Activated CD4-positive, alpha-beta T cell treated with anti-CD3 and anti-CD28 coated beads, Interleukin-2, amount 50 U/mL, for 16 hours (primary cell): ENCODE measurements at regions not wholly inside any gene's neighbourhood (a gene's known extent, or its start where the extent isn't known, plus 50 kb on each side); places are given as distances from the start of the nearest gene placed in this dataset.

Experiments used
- DNase-seq: peaks from one replicate; pipeline ENCODE4 v3.0.0-alpha.2; 2020

- DNase-seq, result no peak
Measured at GRCh38 chr2:76314271-76315020, 603.7 kb upstream of the GCFC2 start.

- DNase-seq, result no peak
Measured at GRCh38 chr2:76312236-76312635, 601.5 kb upstream of the GCFC2 start.

DNA sequence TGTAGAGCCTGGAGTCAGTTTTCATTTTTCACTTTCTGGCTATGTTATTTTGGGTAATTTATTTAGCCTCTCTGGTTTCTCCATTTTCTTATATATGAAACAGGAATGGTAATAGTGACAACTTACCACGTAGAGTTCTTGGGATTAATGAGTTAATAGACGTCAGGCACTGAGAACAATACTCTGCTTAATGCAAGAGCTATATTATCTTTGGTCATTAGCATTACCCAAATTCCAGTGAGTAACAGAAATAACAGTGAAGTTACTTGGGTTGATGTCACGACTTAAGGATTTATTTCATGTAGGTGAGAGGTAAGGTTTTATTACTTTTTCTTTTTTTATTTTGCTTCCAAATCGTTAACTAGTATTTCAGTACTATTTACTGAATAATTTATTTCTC lies 601.0 kb upstream of the GCFC2 start:
- no peak for DNase-seq

DNA sequence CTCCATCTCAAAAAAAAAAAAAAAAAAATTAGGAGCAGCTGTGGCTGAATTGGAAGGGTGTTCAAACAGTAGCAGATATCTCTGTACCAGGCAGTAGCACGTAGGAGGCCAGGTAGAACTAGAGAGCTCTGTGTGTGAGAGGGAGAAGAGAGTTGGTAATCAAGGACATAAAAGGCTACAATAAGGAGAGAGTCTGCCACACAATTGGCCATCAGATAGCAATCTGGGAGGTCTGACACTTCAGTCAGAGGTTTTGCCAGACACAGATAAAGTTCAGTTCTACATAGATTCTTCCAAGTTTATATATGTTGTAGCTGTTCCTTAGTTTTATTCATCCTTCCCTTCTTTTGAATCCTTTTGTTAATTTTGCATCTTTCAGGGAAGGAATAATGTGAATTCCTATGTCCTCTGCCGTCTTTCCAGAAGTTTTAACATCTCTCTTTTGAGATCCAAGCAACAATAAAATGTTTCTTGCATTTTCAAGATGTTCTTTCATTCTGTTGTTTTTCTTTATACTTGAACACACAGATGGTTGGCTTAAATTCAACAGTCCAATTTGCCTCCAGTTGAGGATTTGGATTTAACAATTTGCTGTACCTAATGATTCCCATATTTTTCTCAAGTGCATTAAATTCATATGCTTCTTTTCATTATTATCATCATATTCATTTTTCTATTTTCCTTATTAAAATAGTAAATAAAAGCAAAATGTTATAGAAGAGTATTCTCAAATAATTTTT lies 600.3 kb upstream of the GCFC2 start:
- no peak for DNase-seq

- DNase-seq, result no peak
Measured at GRCh38 chr2:76307495-76307894, 596.8 kb upstream of the GCFC2 start.

- no peak for DNase-seq
Measured at GRCh38 chr2:76298041-76298440, 587.3 kb upstream of the GCFC2 start.

DNA sequence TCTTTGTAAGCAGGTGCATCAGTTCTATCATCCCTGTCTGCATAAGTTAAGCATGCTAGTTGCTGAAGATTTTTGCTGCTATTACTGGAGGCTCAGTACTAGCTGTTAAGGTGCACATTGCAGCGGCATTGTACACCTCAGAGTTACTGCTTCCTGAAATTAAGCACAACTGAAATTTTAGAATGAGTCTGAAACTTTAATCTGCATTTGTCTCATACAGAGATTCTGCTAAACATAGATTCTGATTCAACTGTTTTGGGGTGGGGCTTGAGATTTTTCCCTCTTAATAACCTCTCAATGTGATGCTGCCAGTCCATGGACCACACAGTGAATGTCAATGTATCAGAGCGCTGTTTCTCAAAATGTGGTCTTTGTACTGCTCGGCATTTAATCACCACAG lies 585.7 kb upstream of the GCFC2 start:
- DNase-seq, result no peak

DNA sequence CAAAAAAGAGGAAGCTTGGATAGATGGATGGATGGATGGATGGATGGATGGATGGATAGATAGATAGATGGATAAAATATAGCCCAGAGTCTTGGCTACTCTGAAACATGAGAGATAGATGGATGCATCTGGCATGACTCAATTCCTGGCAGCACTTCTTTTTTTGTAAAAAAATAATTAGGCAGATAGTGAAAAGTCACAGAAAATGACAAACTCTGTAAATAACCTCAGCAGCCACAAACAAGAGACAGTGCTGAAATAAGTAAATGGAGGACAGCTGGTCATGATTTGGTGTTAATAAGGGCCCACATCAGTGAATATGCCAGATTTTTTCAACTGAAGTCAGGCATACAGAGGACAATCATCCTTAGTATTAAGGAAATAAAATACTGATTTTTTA lies 585.0 kb upstream of the GCFC2 start:
- no peak for DNase-seq

DNA sequence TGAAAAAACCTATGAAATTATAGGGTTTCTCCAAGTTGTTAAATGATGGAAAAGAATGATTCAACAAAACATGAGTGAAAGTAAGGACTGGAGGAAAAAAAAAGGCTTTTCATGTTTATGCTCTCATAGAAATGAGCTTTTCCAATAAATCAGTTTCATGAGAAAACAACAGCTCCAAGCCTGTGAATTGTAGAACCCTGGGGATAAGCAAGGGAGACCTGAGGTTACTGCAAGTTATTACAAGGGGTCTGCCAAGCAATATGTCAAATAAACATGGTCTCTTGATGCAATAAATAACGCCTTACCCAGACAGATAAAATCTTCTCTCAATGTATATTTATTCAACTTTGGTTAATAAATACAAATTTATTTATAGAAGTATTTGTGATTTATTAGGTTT lies 577.9 kb upstream of the GCFC2 start:
- no peak for DNase-seq

- no peak for DNase-seq
Measured at GRCh38 chr2:76288146-76288545, 577.4 kb upstream of the GCFC2 start.

DNA sequence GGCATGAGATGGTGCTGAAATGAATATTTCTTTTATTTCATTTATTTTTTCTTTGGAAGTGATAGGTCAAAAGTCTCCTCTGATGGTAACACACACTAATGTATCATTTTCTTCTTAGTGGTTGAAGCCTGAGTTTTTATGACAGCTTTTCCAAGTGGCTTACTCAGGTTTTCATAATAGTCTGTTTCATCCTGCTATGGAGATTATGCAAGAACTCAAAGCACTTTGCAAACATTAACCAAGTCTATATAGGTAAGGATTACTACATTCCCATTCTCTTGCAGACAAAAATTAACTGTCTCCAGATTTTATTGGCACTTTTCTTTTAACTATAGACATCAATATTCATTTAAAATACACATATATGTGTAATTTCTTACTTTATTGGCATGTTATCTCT lies 572.6 kb upstream of the GCFC2 start:
- no peak for DNase-seq

DNA sequence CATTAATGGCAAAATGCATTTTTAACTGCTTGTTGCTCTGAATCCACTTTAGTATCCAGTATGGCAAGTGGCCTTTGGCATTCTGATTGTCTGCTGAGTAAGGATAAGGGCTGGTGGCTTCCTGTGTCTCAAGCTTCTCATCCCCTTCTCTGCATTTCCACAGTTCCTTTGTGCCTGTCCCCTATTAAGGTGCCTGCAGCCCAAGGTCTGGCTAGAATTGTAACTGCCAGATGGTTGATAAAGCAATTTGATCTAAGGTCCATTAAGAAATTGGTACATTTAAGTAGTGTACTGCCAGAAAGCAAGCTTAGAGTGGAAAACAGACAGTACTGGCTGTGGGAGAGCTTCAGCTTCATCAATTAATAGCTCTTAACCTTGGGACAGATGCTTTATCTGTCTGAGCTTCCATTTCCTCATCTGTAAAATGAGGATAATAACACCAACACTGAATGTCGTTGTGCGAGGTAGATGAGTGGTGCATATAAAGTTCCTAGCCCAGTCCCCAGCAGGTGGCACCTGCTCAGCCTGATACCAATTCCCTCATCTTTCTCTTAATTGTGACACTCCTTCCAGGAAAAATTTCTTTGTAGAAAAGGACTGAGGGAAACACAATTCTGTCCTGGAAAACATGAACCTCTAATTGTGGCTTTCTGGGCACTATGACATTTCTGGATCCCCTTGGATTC lies 570.6 kb upstream of the GCFC2 start:
- DNase-seq, result no peak

GRCh38 chr2:76280686-76281085 lies 570.0 kb upstream of the GCFC2 start:
- no peak for DNase-seq

- DNase-seq, result no peak
Measured at GRCh38 chr2:76279142-76279541, 568.4 kb upstream of the GCFC2 start.

DNA sequence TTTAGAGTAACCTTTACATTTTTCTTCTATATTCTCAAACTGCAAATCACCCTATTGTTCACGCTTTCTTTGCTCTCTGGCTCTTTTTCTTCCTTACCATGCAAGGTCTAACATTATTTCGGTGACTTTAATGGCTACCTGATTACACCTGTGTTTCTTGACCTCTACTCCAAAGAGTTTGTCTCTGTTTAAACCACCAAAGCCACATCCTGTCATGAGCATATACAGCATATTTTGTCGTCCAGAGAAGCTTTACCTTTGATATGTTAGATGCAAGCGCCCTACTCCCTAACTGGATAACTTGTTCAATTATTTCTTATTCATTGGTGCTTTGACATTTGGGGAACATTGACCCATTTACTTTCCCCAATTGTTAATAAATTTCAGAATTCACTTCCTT lies 565.1 kb upstream of the GCFC2 start:
- no peak for DNase-seq

- DNase-seq, result no peak
Measured at GRCh38 chr2:76274676-76275075, 564.0 kb upstream of the GCFC2 start.

- DNase-seq, result no peak
Measured at GRCh38 chr2:76274160-76274559, 563.4 kb upstream of the GCFC2 start.

- no peak for DNase-seq
Measured at GRCh38 chr2:76270096-76270710, 559.5 kb upstream of the GCFC2 start.

- no peak for DNase-seq
Measured at GRCh38 chr2:76268902-76269620, 558.3 kb upstream of the GCFC2 start.

DNA sequence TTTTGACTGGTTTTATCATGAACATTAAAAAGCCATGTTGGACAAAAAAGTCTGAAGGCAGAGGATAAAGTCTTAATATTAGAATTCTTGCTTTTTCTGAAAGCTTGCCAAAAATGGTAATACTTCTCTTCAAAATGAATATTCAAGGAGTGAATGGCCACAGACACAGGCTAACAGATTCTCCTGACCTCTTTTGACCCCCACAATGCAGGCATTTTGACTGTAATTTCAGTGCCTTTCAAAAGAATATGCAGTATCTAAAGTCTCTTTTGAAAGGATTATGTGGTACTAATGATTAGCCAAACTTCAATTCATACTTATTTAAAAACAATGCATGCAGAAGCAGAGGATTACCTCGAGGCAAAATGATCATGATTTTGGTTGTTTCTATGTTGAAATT lies 557.8 kb upstream of the GCFC2 start:
- DNase-seq, result no peak

DNA sequence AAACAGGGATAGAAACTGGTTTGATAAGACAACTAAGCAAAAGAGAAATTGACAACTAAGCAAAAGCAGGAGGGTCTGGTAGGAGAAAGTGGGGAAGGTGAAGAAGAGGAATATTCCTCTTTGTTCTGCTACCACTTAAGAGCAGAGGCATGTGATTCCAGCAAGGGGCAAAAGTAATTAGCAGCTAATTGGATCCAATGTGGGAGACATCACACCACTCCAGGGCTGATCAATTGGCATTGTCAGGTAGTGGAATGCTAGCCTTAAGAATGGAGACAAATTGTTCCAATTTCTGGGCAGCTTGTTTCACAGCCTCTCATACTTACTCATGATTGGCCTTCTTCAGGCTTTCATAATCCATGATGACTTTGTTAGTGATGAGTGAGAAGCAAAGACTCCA lies 547.1 kb upstream of the GCFC2 start:
- DNase-seq, result no peak

DNA sequence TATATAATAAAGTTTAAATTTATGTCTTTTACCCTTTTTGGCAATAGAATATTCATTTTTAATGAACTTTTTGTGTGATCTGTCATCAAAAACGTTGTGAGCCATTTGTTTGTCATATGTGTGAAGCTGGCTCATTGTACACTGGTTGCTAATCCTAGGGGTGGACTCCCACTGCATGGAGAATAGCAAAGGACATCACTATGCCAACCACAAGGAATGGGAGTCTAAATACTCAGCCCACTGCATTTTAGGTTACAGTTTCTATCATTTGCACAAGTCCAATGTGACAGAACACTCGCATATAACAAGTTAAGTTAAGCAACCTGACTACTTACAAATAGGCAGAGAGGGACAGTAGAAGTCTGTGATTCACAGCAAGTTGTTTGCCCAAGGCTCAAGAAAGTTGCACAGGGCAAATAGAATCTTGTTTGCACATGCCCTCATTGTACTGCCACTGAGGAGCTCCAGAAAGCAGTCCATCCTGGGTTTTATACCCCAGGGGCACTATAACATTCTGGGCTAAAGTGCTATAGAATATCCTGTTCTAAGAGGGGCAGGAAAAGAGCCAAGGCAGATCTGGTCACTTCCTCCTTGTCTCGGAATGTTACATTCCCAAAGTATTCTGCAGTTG lies 545.9 kb upstream of the GCFC2 start:
- no peak for DNase-seq
